GM19023 (cell line): ENCODE measurements at regions not wholly inside any gene's neighbourhood (a gene's known extent, or its start where the extent isn't known, plus 50 kb on each side); places are given as distances from the start of the nearest gene placed in this dataset.
"Not testable (repeated sequence)": the region's sequence is repeated elsewhere in the genome, so short reads cannot be mapped to it uniquely, and the experiment has no call there.

Source experiments
- ATAC-seq: cut with Tn5 transposase; IDR thresholded peaks from one replicate; pipeline ENCODE4 v1.9.1; 2021; ENCODE audit warnings: mild to moderate bottlenecking, moderate library complexity; ENCODE audit not compliant: unreplicated experiment

GRCh38 chr14:27686137-27686536 lies 1080.5 kb upstream of the FOXG1 start:
- ATAC-seq: no peak

- no peak for ATAC-seq
Observed at GRCh38 chr14:27688841-27689444, 1077.6 kb upstream of the FOXG1 start.

GRCh38 chr14:27712364-27712763 lies 1054.2 kb upstream of the FOXG1 start:
- no peak for ATAC-seq

GRCh38 chr14:27715561-27715960 lies 1051.0 kb upstream of the FOXG1 start:
- ATAC-seq: no peak

- no peak for ATAC-seq
Observed at GRCh38 chr14:27721760-27722159, 1044.8 kb upstream of the FOXG1 start.

DNA sequence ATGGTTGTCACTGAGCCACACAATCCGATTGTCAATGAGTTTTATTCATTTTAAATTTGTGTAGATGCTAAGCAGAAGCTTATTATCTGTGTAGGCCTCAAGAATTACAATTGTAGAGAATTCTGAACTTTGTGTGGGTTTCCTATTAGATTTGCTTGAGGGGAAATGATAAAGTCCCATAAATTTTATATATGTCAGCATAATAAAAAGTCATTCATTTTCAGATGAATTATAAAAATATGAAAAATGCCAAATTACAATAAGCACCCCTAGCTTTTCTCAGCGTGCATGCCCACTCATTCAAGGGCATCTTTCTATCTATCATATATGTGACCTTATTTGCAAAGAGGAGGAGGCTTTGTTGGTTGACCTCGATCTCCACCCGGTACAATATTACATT lies 1041.1 kb upstream of the FOXG1 start:
- no peak for ATAC-seq

- no peak for ATAC-seq
Observed at GRCh38 chr14:27727251-27727770, 1039.3 kb upstream of the FOXG1 start.

DNA sequence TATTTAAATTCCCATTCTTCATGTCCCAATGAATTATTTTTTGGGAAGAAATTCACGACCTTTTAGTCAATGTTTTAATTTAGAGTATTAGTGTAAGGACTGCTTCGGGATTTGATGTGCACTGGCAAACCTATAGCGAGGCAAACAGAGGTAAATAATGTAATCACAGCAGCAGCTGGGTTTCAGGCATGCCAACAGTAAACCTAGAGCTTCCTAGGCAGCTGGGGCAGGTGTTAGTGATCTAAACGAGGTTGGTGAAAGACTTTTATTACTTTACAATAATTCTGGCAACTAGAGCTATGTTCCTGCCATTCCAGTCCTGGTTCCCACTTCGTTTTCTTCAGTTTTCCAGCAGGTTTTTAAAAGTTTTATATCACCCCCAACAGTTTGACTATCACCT lies 1036.4 kb upstream of the FOXG1 start:
- ATAC-seq: no peak

DNA sequence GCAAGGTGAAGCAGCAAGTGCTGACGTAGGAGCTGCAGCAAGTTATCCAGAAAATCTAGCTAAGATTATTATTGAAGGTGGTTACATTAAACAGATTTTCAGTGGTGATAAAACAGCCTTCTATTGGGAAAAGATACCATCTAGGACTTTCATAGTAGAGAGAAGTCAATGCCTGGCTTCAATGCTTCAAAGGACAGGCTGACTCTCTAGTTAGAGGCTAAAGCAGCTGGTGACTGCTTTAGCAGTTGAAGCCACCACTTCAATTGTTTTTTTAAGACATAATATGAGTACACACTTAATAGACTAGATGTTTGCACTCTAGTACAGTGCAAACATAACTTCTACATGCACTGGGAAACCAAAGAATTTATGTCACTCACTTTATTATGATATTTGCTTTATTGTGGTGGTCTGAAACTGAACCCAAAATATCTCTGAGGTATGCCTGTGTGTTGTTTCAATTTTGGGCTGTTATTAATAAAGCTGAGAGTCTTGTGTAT lies 1026.9 kb upstream of the FOXG1 start:
- no peak for ATAC-seq

DNA sequence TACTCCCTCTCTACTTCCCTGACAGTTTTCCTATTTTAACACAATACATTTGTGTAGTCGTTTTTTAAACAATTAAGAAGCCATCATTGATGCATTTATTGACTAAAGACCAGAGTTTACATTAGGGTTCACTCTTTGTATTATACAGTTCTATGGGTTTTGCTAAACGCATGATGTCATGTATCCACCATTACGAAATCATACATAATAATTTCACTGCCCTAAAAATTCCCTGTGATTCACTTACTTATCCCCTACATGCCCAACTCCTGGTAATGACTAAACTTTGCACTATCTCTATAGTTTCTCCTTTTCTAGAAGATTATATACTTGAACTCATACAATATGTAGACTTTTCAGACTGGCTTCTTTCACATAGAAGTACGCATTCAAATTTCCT lies 1016.5 kb upstream of the FOXG1 start:
- ATAC-seq: no peak

GRCh38 chr14:27757642-27758041 lies 1008.9 kb upstream of the FOXG1 start:
- not testable (repeated sequence) for ATAC-seq

DNA sequence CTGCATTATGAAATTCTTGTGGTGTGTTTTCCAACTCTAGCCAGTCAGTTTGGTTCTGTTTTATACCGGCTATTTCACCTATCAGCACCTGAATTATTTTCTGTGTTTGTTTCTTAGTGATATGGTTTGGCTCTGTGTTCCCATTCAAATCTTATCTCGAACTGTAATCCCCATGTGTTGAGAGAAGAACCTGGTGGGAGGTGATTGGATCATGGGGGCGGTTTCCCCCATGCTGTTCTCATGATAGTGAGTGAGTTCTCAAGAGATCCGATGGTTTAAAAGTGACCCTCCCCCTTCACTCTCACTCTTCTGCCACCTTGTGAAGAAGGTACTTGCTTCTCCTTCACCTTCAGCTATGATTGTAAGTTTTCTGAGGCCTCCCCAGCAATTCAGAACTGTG lies 1006.2 kb upstream of the FOXG1 start:
- not testable (repeated sequence) for ATAC-seq

DNA sequence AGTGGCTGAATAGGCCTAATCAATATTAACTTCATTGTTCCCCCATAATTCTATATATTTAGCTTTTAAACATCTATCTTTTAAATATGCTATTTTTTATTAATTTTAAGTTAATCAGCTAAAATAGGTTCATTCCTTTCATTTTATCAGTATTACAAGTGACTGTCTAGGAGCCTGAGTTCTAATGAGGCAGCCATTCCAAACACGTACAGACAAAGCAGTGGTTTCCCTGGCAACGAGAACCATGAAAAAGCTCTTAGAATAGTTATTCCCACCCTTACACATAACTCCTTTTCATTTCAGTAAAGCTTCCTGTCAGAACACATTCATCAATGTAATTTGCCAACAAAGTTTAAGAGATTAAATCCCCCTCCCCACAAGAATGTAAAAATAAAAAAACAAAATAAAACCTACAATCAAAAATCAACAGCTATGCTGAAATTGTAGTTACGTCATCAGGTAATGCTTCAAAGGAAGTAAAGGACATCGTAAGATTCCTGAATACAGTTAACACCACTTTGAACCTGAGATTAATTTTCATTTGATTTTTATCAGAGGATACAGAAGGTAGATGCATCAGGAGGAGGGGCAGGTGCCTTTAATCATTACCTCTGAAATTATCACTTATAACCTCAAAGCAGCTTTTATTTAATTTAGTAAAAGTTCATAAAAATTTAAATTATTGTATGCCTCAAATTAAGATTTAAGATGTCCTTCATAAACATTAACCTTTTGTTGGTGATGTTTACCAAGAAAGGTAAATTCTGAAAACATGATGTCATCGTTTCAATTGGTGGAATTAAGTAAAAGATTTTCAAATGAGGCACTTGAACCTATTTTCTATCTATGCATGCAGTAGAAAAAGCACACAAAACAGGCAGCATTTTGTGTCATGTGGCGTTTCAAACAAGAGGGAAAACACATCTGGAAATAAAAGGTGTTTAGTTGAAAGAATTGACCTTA lies 967.2 kb upstream of the FOXG1 start:
- ATAC-seq: not testable (repeated sequence)

DNA sequence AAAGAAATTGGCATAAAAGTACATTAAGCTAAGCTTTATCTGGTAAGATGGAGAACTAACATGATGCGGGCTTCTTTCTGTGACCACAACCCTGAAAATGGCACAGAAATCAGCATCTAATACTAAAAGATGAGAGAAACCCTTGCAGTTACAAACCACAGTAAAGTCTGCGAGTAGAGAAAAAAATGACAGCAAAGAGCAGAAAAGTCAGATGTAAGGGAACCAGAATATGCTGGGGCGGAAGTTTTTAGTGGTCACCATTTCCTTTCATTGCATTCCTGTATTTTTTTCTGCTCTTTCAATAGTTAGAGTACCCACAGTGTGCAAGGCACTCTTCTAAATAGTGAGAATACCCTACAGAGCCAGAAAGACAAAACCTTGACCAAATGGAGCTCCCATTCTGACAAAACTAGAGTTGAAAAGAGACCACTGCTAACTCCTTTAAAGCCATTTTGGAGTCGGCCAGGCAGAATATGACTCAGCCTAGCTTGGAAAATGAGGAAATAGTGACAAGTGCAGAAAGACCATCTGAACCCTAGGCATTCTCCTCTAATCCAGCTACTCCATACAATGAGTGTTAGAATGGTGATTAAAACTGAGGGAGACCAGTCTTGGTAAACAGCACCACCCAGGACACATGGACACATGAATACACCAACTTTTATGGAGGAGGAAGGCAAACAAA lies 948.7 kb upstream of the FOXG1 start:
- ATAC-seq: not testable (repeated sequence)

DNA sequence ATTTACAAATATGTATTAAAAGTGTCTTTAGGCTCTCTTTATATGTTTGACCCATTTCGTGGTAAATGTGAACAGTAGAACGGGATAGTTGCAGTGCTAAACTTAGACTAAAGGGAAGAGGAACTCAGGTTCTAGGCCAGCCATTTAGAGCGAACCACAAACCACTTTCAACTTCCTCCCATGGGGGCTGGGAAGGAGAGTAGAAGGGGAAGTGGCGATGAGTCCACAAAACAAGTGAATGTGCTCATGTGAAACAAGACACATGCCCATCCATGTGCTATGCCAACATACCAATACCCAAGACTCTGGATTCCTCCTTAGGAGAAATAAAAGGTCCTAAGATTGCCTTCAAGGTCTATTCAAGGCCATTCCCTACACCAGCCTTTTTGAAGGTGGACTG lies 940.4 kb upstream of the FOXG1 start:
- ATAC-seq: not testable (repeated sequence)

DNA sequence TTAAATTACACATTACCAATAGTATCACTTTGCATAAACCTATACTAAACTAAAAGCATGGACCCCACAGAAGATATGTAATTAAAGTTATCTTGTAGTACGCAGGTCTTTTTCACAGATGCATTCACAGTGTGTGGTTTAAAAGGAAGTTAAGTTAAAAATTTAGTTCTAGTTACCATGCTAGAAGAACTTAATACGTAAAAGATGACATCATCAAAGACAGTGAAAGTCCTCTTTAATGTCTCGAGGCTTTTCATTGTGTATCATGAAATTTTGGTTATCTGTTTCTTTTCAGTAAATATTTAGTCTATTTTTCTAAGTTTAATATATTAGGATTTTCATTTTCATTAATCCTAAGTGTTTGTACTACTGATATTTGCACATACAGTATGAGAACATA lies 934.6 kb upstream of the FOXG1 start:
- not testable (repeated sequence) for ATAC-seq

DNA sequence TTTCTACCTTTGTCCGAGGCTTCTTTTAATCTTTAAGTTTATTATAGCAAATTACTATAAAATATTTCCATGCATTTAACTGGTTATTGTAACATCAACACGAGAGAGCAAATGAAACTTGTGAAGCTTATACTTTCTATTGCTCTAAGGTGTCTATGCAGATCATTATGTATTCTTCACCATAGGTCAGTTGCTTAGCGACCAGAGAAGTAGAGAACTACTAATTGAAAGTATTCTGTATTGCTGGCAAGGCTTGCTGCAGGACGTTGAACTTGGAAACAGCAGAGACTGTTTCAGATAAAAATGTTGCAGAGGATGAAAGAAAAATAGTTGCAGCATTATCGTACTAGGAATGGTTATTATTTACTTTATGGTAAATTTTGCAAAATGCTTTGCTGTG lies 933.6 kb upstream of the FOXG1 start:
- not testable (repeated sequence) for ATAC-seq

GRCh38 chr14:27836386-27836785 lies 930.2 kb upstream of the FOXG1 start:
- ATAC-seq: no peak

DNA sequence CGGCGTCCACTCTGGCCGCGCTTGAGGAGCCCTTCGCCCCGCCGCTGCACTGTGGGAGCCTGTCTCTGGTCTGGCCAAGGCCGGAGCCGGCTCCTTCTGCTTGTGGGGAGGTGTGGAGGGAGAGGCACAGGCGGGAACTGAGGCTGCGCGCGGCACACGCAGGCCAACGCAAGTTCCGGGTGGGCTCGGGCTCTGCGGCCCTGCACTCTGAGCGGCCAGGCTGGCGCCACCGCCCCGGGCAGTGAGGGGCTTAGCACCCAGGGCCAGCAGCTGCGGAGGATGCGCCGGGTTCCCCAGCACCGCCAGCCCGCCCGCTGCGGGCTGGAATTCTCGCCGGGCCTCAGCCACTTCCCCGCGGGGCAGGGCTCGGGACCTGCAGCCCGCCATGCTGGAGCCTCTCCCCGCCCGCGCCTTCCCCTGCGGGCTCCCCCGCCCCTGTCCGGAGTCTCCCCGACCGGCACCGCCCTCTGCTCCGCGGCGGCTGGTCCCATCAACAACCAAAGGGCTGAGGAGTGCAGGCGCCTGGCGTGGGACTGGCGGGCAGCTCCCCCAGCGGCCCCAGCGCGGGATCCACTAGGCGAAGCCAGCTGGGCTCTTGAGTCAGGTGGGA lies 921.2 kb upstream of the FOXG1 start:
- ATAC-seq: no peak

DNA sequence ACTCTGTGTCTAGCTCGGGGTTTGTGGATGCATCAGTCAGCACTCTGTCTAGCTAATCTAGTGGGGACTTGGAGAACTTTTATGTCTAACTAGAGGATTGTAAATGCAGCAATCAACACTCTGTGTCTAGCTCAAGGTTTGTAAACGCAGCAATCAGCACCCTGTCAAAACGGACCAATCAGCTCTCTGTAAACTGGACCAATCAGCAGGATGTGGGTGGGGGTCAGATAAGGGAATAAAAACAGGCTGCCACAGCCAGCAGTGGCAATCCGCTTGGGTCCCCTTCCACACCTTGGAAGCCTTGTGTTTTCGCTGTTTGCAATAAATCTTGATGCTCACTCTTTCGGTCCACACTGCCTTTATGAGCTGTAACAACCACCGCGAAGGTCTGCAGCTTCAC lies 920.7 kb upstream of the FOXG1 start:
- ATAC-seq: no peak

DNA sequence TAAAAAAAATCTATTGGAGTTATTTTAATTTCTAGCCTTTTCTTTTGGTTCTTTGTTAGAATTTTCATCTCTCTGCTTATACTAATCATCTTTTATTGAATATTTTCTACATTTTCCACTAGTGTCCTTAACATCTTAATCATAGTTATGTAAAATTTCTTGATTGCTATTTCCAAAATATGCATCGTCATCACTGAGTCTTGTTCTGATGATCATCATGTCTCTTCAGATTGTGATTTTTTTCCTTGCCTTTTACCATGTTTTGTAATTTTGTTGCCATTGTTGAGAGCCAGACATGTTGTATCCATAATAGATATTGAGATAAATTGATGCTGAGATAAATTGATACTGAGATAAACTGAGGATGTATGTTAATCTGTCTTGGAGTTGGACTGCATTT lies 919.1 kb upstream of the FOXG1 start:
- ATAC-seq: not testable (repeated sequence)
